ENCODE measurements at regions not wholly inside any gene's neighbourhood (a gene's known extent, or its start where the extent isn't known, plus 50 kb on each side); places are given as distances from the start of the nearest gene placed in this dataset.

GRCh38 chr1:220366269-220366668 lies 94.0 kb upstream of the RAB3GAP2 start:
- Histone ChIP-seq H3K9ac (ENCODE audit: insufficient read depth, low read depth, low read length) (no peak overlapping the region), H4K20me1 (ENCODE audit: insufficient read depth, low read length) (no peaks in the 10 kb centered on the region), H3K27ac (ENCODE audit: extremely low read length, insufficient read depth, low read length) (no peak overlapping the region), H3K36me3 (replicated peaks in 1 of 2; ENCODE audit: control insufficient read depth in 1 of 2, insufficient read depth in 2 of 2, low read length in 2 of 2) (no peaks in the 10 kb centered on the region), H3K4me3 (replicated peaks in 1 of 3; ENCODE audit: insufficient read depth in 1 of 3, low read depth in 2 of 3, low read length in 3 of 3) (no peak overlapping the region), H3K27me3 (ENCODE audit: control insufficient read depth in 1 of 2, insufficient read depth in 2 of 2, low read length in 2 of 2) (no peaks in the 10 kb centered on the region; a peak in 1 of 5 replicates), H2AFZ (ENCODE audit: low read length) (no peak overlapping the region), H3K79me2 (ENCODE audit: insufficient read depth, low read length) (no peaks in the 10 kb centered on the region), H3K4me1 (ENCODE audit: insufficient read depth, low read length) (no peaks in the 10 kb centered on the region), H3K4me2 (ENCODE audit: low read depth, low read length) (no peak overlapping the region), H3K9me3 (ENCODE audit: low read length) (no peaks in the 10 kb centered on the region)
- intact Hi-C loops (cut with micrococcal nuclease; ENCODE audit: unreplicated experiment) (no loop called here), in situ Hi-C loops (cut with HindIII; ENCODE audit: extremely low pct_ligation_motif_present, low pct_unique_long_range_greater_than_20kb) (no loop called here)
- ChIA-PET POLR2A (no interaction called here), CTCF (ENCODE audit: low intra/inter-chr PET ratio, low total read pairs) (no interaction called here)
- FAIRE-seq (no peak), ATAC-seq (no peak), DNase-seq (ENCODE audit: low spot score) (no peak)
- no peak for TF ChIP-seq ESRRA (CRISPR knock-in tag; IDR thresholded peaks at IDR 0.05; ENCODE audit: low read depth)
- no peak for TF ChIP-seq ZNF841 (CRISPR knock-in tag; IDR thresholded peaks at IDR 0.05; ENCODE audit: borderline replicate concordance)
- TF ChIP-seq ZNF720 (CRISPR knock-in tag; IDR thresholded peaks at IDR 0.05) = no peak
- no peak for TF ChIP-seq ZNF230 (CRISPR knock-in tag; IDR thresholded peaks at IDR 0.05)
- no peak for TF ChIP-seq SRF (IDR thresholded peaks at IDR 0.05; ENCODE audit: low read depth, low read length)
- no peak for TF ChIP-seq MNT (IDR thresholded peaks at IDR 0.05)
- no peak for TF ChIP-seq NFKBIZ (CRISPR knock-in tag; IDR thresholded peaks at IDR 0.05)
- no peak for TF ChIP-seq MAFK (conservative IDR thresholded peaks at IDR 0.05 in 1 of 2, IDR thresholded peaks at IDR 0.05 in 1 of 2; ENCODE audit: low read length in 2 of 2)
- TF ChIP-seq ZBTB42 (CRISPR knock-in tag; IDR thresholded peaks at IDR 0.05) = no peak
- no peak for TF ChIP-seq HOXA7 (CRISPR knock-in tag; IDR thresholded peaks at IDR 0.05)
- no peak for TF ChIP-seq NR3C1 (CRISPR knock-in tag; IDR thresholded peaks at IDR 0.05)
- WGBS (ENCODE audit: low lambda C conversion rate) = 0% methylated on average over 2 of the region's 2 CpGs
- BruUV-seq (replicated peaks) = no TSS peak
